SK-N-MC (cell line): ENCODE measurements at regions not wholly inside any gene's neighbourhood (a gene's known extent, or its start where the extent isn't known, plus 50 kb on each side); places are given as distances from the start of the nearest gene placed in this dataset.

ENCODE experiments used
- EZH2 ChIP-seq: fragments of 200-600 bp; sonication (generic); IDR thresholded peaks from one replicate; pipeline ENCODE4 v1.6.1; 2017; ENCODE audit warnings: antibody characterized with exemption
- POLR2AphosphoS5 ChIP-seq: IDR thresholded peaks from 2 replicates; pipeline ENCODE4 v1.6.1; 2012; ENCODE audit warnings: mild to moderate bottlenecking, low read depth, low read length, borderline replicate concordance

GRCh38 chr5:110290542-110290941 lies 435.9 kb downstream of the TMEM232 start:
- TF ChIP-seq EZH2, result no peak
- no peak for TF ChIP-seq POLR2AphosphoS5
